Activated CD8-positive, alpha-beta T cell treated with anti-CD3 and anti-CD28 coated beads for 36 hours (primary cell): ENCODE measurements at regions not wholly inside any gene's neighbourhood (a gene's known extent, or its start where the extent isn't known, plus 50 kb on each side); places are given as distances from the start of the nearest gene placed in this dataset.

Experiments used
- ATAC-seq: fragments of 200-7000 bp; cut with Tn5 transposase; one replicate; pipeline ENCODE4 v1.10.0; 2021; ENCODE audit warnings: mild to moderate bottlenecking, moderate library complexity
- CTCF ChIA-PET: fragments of 350-600 bp; sonication (Branson Sonifier 250); formaldehyde crosslinking; loops from one replicate; lab custom pipeline; 2021; ENCODE audit warnings: antibody characterized with exemption; lab: Charles Lee
- POLR2A ChIA-PET: fragments of 350-600 bp; sonication (Branson Sonifier 250); formaldehyde crosslinking; loops from one replicate; lab custom pipeline; 2021; ENCODE audit warnings: antibody characterized with exemption; lab: Charles Lee
- DNase-seq: peaks from one replicate; pipeline ENCODE4 v3.0.0-alpha.2; 2020
- H3K27ac Mint-ChIP-seq: one replicate; pipeline ENCODE4 v1.8.0; 2021; ENCODE audit warnings: mild to moderate bottlenecking, mixed read lengths
- H3K27me3 Mint-ChIP-seq: one replicate; pipeline ENCODE4 v1.8.0; 2021; ENCODE audit warnings: mixed read lengths
- H3K36me3 Mint-ChIP-seq: one replicate; pipeline ENCODE4 v1.8.0; 2021; ENCODE audit warnings: low read depth, mixed read lengths
- H3K4me1 Mint-ChIP-seq: one replicate; pipeline ENCODE4 v1.8.0; 2021; ENCODE audit warnings: low read depth, mixed read lengths
- H3K4me3 Mint-ChIP-seq: one replicate; pipeline ENCODE4 v1.8.0; 2021; ENCODE audit warnings: mild to moderate bottlenecking, moderate library complexity, mixed read lengths
- H3K9me3 Mint-ChIP-seq: one replicate; pipeline ENCODE4 v1.8.0; 2021; ENCODE audit warnings: mixed read lengths
- intact Hi-C: fragments of 100-400 bp; cut with micrococcal nuclease; formaldehyde crosslinking; loops from one replicate; pipeline ENCODE4 v1.10.0; 2022
- TF ChIP-seq, protein P1 (sequence below): fragments of 200-600 bp; IDR thresholded peaks from one replicate; pipeline ENCODE4 v1.8.0; 2022; ENCODE audit warnings: antibody characterized with exemption, mild to moderate bottlenecking

DNA sequence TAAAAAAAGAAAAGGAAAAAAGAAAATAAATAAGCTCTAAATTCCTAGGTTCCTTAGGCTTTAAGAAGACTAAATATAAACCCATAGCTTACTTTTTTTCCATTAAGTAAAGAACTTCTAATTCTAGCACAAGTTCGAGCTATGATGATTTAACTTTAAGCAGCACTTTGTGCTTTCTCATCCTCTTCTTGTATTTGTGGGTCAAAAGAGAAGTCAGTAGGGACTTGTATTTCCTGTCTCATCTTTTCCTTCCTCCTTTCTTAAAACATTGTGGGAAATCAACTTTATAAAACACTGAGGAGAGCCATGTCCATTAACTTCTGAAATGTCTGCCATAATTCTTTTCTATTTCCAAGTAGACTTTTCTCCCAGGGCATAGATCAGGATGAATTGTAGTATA is 637.7 kb upstream of the CITED2 start:
- Mint-ChIP-seq H3K27ac (no peak overlapping the region), H3K27me3 (peaks cover 2% of the 10 kb centered on the region), H3K36me3 (no peaks in the 10 kb centered on the region), H3K4me3 (no peak overlapping the region), H3K4me1 (no peaks in the 10 kb centered on the region), H3K9me3 (no peaks in the 10 kb centered on the region)
- no peak for ATAC-seq
- ChIA-PET POLR2A (no interaction called here), CTCF (no interaction called here)
- TF ChIP-seq, protein P1, sequence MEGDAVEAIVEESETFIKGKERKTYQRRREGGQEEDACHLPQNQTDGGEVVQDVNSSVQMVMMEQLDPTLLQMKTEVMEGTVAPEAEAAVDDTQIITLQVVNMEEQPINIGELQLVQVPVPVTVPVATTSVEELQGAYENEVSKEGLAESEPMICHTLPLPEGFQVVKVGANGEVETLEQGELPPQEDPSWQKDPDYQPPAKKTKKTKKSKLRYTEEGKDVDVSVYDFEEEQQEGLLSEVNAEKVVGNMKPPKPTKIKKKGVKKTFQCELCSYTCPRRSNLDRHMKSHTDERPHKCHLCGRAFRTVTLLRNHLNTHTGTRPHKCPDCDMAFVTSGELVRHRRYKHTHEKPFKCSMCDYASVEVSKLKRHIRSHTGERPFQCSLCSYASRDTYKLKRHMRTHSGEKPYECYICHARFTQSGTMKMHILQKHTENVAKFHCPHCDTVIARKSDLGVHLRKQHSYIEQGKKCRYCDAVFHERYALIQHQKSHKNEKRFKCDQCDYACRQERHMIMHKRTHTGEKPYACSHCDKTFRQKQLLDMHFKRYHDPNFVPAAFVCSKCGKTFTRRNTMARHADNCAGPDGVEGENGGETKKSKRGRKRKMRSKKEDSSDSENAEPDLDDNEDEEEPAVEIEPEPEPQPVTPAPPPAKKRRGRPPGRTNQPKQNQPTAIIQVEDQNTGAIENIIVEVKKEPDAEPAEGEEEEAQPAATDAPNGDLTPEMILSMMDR: no peak
- no peak for DNase-seq
- intact Hi-C loops: no loop called here

GRCh38 chr6:140011537-140011936 is 637.1 kb upstream of the CITED2 start:
- no peak for ATAC-seq
- ChIA-PET CTCF (no interaction called here), POLR2A (no interaction called here)
- TF ChIP-seq, protein P1: no peak
- DNase-seq: no peak
- Mint-ChIP-seq H3K4me3 (no peak overlapping the region), H3K9me3 (no peaks in the 10 kb centered on the region), H3K4me1 (no peaks in the 10 kb centered on the region), H3K27ac (no peak overlapping the region), H3K36me3 (no peaks in the 10 kb centered on the region), H3K27me3 (peaks cover 2% of the 10 kb centered on the region)
- intact Hi-C loops: no loop called here

- ChIA-PET CTCF (no interaction called here), POLR2A (no interaction called here)
- Mint-ChIP-seq H3K27me3 (peaks cover 4% of the 10 kb centered on the region), H3K9me3 (no peaks in the 10 kb centered on the region), H3K27ac (no peak overlapping the region), H3K36me3 (no peaks in the 10 kb centered on the region), H3K4me1 (no peaks in the 10 kb centered on the region), H3K4me3 (no peak overlapping the region)
- ATAC-seq: no peak
- no peak for DNase-seq
- TF ChIP-seq, protein P1: no peak
- intact Hi-C loops: no loop called here
These were observed 634.8 kb upstream of the CITED2 start for GRCh38 chr6:140009286-140009685.

DNA sequence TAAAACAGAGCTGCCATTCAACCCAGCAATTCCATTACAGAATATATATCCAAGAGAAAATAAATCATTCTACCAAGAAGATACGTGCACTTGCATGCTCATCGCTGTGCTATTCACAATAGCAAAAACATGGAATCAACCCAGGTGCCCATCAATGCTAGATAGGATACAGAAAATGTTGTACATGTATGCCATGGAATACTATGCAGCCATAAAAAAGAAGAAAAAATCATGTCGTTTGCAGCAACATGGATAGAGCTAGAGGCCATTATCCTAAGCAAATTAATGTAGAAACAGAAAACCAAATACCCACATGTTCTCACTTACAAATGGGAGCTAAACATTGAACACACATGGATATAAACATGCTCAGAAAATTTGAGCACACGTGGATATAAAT is 633.1 kb upstream of the CITED2 start:
- H3K27me3 Mint-ChIP-seq: peaks cover 4% of the 10 kb centered on the region
- no peak overlapping the region for H3K4me3 Mint-ChIP-seq
- no peaks in the 10 kb centered on the region for H3K4me1 Mint-ChIP-seq
- DNase-seq (no peak), ATAC-seq (no peak)
- POLR2A ChIA-PET: no interaction called here
- no peaks in the 10 kb centered on the region for H3K9me3 Mint-ChIP-seq
- intact Hi-C loops: no loop called here
- CTCF ChIA-PET: no interaction called here
- TF ChIP-seq, protein P1: no peak
- H3K36me3 Mint-ChIP-seq: no peaks in the 10 kb centered on the region
- H3K27ac Mint-ChIP-seq: no peak overlapping the region

DNA sequence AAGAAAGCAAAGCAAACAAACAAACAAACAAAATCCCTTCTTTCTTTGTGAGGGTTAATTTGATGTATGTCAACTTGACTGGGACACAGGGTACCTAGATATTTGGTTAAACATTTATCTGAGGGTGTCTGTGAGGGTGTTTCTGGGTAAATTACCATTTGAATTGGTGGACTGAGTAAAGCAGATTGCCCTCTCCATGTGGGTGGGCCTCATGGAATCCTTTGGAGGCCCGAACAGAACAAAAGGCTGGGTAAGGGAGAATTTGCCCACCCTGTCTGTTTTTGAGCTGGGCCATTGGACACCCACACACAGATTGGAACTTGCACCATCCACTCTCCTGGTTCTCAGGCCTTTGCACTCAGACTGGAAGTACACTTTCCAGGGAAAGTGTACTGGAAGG is 628.8 kb upstream of the CITED2 start:
- DNase-seq (no peak), ATAC-seq (no peak)
- no peaks in the 10 kb centered on the region for H3K36me3 Mint-ChIP-seq
- no peak overlapping the region for H3K4me3 Mint-ChIP-seq
- intact Hi-C loops: no loop called here
- H3K4me1 Mint-ChIP-seq: no peaks in the 10 kb centered on the region
- TF ChIP-seq, protein P1: no peak
- POLR2A ChIA-PET: no interaction called here
- peaks cover 4% of the 10 kb centered on the region for H3K27me3 Mint-ChIP-seq
- CTCF ChIA-PET: no interaction called here
- no peak overlapping the region for H3K27ac Mint-ChIP-seq
- H3K9me3 Mint-ChIP-seq: no peaks in the 10 kb centered on the region
